ENCODE measurements at regions not wholly inside any gene's neighbourhood (a gene's known extent, or its start where the extent isn't known, plus 50 kb on each side); places are given as distances from the start of the nearest gene placed in this dataset.

DNA sequence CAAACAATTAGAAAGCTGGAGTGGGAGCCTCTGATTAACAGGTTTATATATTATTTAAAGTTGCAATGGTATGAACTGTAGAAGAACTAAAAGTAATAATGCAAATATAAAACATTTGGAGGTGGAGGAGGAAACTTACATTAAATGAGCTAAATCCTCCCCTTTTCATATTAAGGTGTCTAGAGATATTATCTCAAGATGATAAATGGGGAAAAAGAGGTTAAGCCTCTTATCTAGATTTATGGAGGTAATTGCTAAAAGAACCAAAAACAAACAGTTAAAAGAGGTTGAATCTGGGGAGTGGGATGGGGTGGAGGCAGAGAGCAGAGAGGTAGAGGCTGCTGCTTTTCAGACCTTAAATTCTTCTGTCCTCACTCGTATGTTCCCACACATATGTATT, 147.8 kb upstream of the SLC24A2 start:
- no peak for DNase-seq (ENCODE audit: extremely low spot score, unreplicated experiment)
- no peaks in the 10 kb centered on the region for H3K27me3 Mint-ChIP-seq (ENCODE audit: unreplicated experiment)
- no peak overlapping the region for H3K27ac Mint-ChIP-seq (ENCODE audit: unreplicated experiment)
- H3K9me3 Mint-ChIP-seq (ENCODE audit: unreplicated experiment): no peaks in the 10 kb centered on the region
- no peak overlapping the region for H3K4me3 Mint-ChIP-seq (ENCODE audit: unreplicated experiment)
- peaks cover 6% of the 10 kb centered on the region for H3K4me1 Mint-ChIP-seq (ENCODE audit: unreplicated experiment)
- no peaks in the 10 kb centered on the region for H3K36me3 Mint-ChIP-seq (ENCODE audit: unreplicated experiment)
- TF ChIP-seq, protein P1, sequence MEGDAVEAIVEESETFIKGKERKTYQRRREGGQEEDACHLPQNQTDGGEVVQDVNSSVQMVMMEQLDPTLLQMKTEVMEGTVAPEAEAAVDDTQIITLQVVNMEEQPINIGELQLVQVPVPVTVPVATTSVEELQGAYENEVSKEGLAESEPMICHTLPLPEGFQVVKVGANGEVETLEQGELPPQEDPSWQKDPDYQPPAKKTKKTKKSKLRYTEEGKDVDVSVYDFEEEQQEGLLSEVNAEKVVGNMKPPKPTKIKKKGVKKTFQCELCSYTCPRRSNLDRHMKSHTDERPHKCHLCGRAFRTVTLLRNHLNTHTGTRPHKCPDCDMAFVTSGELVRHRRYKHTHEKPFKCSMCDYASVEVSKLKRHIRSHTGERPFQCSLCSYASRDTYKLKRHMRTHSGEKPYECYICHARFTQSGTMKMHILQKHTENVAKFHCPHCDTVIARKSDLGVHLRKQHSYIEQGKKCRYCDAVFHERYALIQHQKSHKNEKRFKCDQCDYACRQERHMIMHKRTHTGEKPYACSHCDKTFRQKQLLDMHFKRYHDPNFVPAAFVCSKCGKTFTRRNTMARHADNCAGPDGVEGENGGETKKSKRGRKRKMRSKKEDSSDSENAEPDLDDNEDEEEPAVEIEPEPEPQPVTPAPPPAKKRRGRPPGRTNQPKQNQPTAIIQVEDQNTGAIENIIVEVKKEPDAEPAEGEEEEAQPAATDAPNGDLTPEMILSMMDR (IDR thresholded peaks at IDR 0.05): no peak

DNA sequence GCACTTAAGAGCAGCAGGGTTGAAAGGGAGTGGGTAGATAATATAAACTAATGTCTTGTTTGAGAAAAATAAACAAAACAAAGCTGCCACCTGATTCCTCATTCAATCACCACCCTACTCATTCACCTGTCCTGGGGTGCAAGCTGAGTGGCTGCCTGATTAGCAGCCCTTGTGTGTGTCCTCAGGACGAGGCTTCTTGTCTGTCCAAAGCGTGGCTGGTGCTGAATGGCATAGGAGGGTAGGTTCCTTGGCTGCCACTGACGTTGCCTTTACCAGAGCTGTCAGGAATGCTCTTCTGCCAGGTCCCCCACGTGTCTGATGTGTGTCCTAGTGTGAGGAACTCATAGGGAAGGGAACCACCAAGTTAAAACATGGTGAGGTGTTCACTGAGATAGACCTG, 146.6 kb upstream of the SLC24A2 start:
- H3K4me3 Mint-ChIP-seq (ENCODE audit: unreplicated experiment): no peak overlapping the region
- no peak for DNase-seq (ENCODE audit: extremely low spot score, unreplicated experiment)
- peaks cover 6% of the 10 kb centered on the region for H3K4me1 Mint-ChIP-seq (ENCODE audit: unreplicated experiment)
- TF ChIP-seq, protein P1 (IDR thresholded peaks at IDR 0.05): no peak
- H3K27me3 Mint-ChIP-seq (ENCODE audit: unreplicated experiment): no peaks in the 10 kb centered on the region
- H3K36me3 Mint-ChIP-seq (ENCODE audit: unreplicated experiment): no peaks in the 10 kb centered on the region
- H3K27ac Mint-ChIP-seq (ENCODE audit: unreplicated experiment): no peak overlapping the region
- no peaks in the 10 kb centered on the region for H3K9me3 Mint-ChIP-seq (ENCODE audit: unreplicated experiment)

DNA sequence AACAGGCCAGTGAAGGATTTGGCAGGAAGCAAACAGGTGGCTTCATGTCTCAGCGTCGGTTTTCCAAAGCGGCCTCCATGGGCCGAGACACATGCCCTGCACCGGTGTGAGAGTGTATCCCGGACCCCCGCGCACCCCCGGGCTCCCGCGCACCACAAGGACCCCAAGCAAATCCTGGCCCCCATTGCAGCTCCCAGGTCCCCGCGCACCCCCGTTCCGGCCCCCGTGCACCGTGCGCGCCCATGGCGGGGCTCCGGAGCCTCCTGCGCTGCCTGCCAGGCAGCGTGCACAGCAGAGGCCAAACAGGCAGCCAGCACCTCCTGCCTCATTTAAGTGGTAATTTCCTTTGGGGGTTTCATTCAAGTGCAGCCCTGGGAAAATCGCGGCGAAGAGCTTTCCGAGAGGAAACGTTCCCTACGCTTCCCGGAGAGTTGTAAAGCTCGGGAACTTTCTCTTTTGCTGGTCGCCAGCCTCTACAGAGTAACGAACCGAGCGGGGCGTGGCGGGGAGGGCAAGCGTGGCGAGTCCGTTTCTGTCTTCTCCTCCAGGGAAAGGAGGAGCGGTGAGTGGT, 145.5 kb upstream of the SLC24A2 start:
- H3K36me3 Mint-ChIP-seq (ENCODE audit: unreplicated experiment): no peaks in the 10 kb centered on the region
- H3K27ac Mint-ChIP-seq (ENCODE audit: unreplicated experiment): no peak overlapping the region
- no peaks in the 10 kb centered on the region for H3K9me3 Mint-ChIP-seq (ENCODE audit: unreplicated experiment)
- TF ChIP-seq, protein P1 (IDR thresholded peaks at IDR 0.05): no peak
- H3K27me3 Mint-ChIP-seq (ENCODE audit: unreplicated experiment): no peaks in the 10 kb centered on the region
- H3K4me1 Mint-ChIP-seq (ENCODE audit: unreplicated experiment): peaks cover 6% of the 10 kb centered on the region
- peak overlapping the region; percentile 76 for H3K4me3 Mint-ChIP-seq (ENCODE audit: unreplicated experiment)
- no peak for DNase-seq (ENCODE audit: extremely low spot score, unreplicated experiment)

DNA sequence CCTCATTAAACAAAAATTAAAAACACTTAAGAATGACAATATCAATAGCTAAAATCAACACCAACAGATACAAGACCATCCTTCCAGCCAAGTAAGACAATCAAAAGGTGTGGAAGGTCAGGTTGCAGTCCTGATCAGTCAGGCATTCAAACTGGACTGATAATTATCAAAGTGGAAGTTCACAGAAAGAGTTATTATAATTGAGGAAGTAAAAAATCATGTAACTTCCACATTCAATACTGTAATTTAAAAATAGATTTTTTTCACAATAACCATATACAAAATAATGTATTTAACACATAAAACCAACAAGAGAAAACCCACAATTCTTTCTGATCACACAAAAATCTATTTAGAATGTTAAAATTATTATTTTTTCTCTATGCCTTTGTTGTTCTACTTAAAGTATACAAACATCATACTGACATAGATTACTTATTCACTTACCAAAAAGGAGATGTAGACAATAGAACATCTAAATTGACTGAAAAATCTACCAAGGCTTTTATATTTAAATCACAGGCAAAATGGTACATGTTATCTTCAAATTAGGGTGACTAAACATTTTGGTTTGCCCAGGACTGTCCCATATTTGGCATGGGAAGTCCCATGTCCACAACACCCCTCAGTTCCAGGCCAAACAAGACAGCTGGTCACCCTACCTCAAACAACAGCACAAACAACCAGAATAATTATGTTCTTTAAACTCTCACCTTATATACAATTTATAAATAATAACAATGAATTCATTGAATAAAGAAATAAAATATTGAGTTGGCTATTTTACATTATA, 142.5 kb upstream of the SLC24A2 start:
- Mint-ChIP-seq H3K27me3 (ENCODE audit: unreplicated experiment) (no peaks in the 10 kb centered on the region), H3K4me3 (ENCODE audit: unreplicated experiment) (no peak overlapping the region), H3K27ac (ENCODE audit: unreplicated experiment) (no peak overlapping the region), H3K36me3 (ENCODE audit: unreplicated experiment) (no peaks in the 10 kb centered on the region), H3K9me3 (ENCODE audit: unreplicated experiment) (no peaks in the 10 kb centered on the region), H3K4me1 (ENCODE audit: unreplicated experiment) (peaks cover 9% of the 10 kb centered on the region)
- TF ChIP-seq, protein P1 (IDR thresholded peaks at IDR 0.05): no peak
- DNase-seq (ENCODE audit: extremely low spot score, unreplicated experiment): no peak

DNA sequence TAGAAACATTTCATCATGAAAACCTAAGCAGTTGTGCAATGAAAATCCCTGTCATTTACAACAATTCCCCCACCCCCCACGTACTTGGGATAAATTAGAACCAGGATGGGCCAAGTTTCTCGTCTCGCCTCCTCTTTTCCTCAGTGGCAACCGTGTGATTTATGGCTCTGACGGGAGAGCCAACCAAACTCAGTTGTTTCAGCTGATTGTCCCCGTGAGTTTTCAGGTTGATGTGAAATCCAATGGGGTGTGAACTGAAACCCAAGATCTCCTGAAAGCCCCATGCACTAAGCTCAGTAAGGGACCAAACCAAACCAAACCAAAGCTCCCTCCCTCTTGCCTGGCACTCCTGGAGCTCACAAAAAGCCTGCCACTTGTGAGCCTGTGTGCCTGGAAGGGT, 138.7 kb upstream of the SLC24A2 start:
- DNase-seq (ENCODE audit: extremely low spot score, unreplicated experiment): no peak
- H3K36me3 Mint-ChIP-seq (ENCODE audit: unreplicated experiment): no peaks in the 10 kb centered on the region
- peaks cover 6% of the 10 kb centered on the region for H3K4me1 Mint-ChIP-seq (ENCODE audit: unreplicated experiment)
- no peak overlapping the region for H3K27ac Mint-ChIP-seq (ENCODE audit: unreplicated experiment)
- H3K9me3 Mint-ChIP-seq (ENCODE audit: unreplicated experiment): no peaks in the 10 kb centered on the region
- no peak overlapping the region for H3K4me3 Mint-ChIP-seq (ENCODE audit: unreplicated experiment)
- TF ChIP-seq, protein P1 (IDR thresholded peaks at IDR 0.05): no peak
- peaks cover 19% of the 10 kb centered on the region for H3K27me3 Mint-ChIP-seq (ENCODE audit: unreplicated experiment)
